ENCODE measurements at regions not wholly inside any gene's neighbourhood (a gene's known extent, or its start where the extent isn't known, plus 50 kb on each side); places are given as distances from the start of the nearest gene placed in this dataset.
"Not testable (repeated sequence)": the region's sequence is repeated elsewhere in the genome, so short reads cannot be mapped to it uniquely, and the experiment has no call there.

GRCh38 chr15:58295637-58296215 is 136.1 kb upstream of the LIPC start:
- DNase-seq (ENCODE audit: low spot score) = no peak

DNA sequence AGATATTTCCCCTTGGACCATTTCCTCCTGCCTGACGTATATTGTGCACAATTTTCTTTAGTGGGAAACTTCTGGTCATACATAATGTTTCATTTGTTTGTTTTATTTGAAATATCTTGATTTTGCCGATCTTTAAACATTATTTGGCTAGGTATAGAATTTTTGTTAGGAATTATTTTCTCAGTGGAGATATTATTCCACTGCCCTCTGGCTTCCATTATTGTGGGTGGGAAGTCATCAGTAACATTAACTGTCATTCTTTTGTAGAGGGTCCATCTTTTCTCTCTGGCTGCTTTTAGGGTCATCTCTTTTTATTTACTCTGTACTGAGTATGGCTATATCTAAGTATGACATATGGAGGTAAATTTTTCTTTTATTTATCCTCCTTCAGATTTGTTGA is 135.5 kb upstream of the LIPC start:
- DNase-seq (ENCODE audit: low spot score) = no peak

GRCh38 chr15:58297639-58298038 is 134.2 kb upstream of the LIPC start:
- DNase-seq (ENCODE audit: low spot score) = no peak

GRCh38 chr15:58298879-58299850 is 132.6 kb upstream of the LIPC start:
- DNase-seq (ENCODE audit: low spot score) = no peak

GRCh38 chr15:58302832-58303231 is 129.0 kb upstream of the LIPC start:
- DNase-seq (ENCODE audit: low spot score) = no peak

DNA sequence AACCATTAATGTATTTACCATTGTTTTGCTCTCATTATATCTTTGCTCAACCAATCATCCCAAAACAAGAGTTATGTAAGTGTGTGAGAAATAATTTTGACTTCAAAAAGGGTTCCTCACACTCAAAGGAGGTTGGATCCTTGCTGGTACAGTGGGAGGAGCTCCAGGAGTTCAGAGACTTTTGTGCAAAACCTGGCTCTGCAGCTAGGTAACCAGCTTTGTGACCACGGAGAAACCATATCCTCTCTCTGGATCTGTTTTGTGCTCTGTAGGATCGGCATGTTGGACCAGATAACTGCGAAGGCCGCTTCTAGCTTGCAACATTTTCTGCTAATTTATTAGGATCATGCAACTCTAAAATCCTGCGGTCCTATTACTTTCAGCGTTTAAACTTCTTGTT is 128.6 kb upstream of the LIPC start:
- DNase-seq (ENCODE audit: low spot score) = no peak

GRCh38 chr15:58306591-58307312 is 125.0 kb upstream of the LIPC start:
- DNase-seq (ENCODE audit: low spot score) = no peak

GRCh38 chr15:58307313-58307961 is 124.4 kb upstream of the LIPC start:
- no peak for DNase-seq (ENCODE audit: low spot score)

- no peak for DNase-seq (ENCODE audit: low spot score)
These were observed 122.9 kb upstream of the LIPC start for GRCh38 chr15:58308742-58309355.

DNA sequence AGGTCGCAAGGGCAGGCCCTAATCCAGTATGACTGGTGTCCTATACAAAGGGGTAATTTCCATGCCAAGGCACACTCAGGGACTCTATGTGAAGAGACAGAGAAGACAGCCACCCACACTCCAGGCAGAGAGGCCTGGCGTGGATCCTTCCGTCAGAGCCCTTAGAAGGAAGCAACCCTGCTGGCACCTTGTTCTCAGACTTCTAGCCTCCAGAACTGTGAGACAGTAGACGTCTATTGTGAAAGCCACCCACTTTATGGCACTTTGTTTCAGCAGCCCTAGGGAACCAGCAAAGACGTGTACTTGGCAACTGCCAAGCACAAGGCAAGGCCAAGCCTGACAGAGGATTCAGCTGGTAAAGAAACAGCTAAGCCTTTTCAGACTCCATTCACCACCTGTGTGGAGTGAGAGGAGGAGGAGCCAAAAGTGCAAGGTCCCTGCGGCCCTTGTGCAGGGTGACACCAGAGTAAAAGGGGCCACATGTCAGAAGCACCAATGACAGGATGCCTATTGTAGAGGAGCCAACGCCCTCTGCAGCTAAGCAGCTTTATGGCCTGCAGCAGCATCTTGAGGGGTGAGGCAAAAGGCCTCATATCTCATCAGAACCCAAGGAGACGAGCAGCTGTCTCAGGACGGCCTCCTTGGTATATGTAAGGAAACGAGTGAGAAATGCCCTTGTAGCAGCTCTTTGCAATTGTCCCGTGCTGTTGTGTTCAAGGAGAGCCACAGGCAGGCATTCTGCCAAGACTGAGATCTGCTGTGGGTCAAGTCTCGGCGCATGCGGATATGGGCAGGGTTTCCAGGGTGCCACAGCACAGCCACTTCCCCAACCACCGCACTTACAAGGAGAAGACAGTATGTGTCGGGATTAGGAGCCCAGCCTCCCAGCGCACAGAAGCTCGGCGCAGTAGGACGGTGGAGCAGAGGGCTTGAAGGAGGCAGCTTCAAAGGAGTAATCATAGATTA is 121.5 kb upstream of the LIPC start:
- DNase-seq (ENCODE audit: low spot score) = no peak

DNA sequence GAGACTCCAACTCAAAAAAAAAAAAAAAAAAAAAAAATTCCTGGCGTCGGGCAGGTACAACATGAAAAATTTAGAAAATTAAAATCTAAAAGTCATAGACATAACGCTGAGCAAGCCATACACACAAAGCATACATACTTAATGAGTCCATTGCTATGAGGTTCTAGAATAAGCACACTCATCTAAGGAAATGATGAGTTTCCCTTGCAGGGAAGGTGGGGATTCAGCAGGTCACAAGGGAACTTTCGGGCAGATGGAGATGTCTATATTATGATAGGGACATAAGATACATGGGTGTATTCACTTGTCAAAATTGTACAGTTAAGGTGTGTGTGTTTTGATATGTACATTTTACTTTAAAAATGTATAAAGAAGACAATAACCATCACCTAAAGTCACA is 120.2 kb upstream of the LIPC start:
- no peak for DNase-seq (ENCODE audit: low spot score)

DNA sequence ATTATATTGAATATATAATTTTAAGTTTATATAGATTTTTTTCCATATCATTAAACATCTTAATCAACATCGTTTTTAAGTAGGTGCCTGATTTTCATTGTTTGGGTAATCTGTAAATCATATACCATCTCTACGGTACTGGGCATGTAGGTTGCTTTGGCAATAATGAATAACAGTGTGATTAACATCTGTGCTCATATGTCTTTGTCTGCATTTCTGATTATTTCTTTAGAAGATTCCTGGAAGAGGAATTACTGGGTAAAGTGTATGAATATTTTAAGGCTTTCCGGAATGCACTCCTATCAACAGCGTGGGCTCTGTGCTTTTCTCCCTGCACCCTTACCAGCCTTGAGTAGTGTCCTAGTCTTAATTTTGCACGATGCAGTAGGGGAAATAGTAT is 119.8 kb upstream of the LIPC start:
- no peak for DNase-seq (ENCODE audit: low spot score)

- no peak for DNase-seq (ENCODE audit: low spot score)
These were observed 118.5 kb upstream of the LIPC start for GRCh38 chr15:58313304-58313703.

GRCh38 chr15:58313810-58314592 is 117.8 kb upstream of the LIPC start:
- no peak for DNase-seq (ENCODE audit: low spot score)

GRCh38 chr15:58314593-58315216 is 117.1 kb upstream of the LIPC start:
- no peak for DNase-seq (ENCODE audit: low spot score)

- DNase-seq (ENCODE audit: low spot score) = no peak
These were observed 113.3 kb upstream of the LIPC start for GRCh38 chr15:58318517-58318916.

GRCh38 chr15:58321034-58321433 is 110.8 kb upstream of the LIPC start:
- DNase-seq (ENCODE audit: low spot score) = no peak

GRCh38 chr15:58322253-58322652 is 109.5 kb upstream of the LIPC start:
- DNase-seq (ENCODE audit: low spot score) = no peak

- not testable (repeated sequence) for DNase-seq (ENCODE audit: low spot score)
These were observed 108.5 kb upstream of the LIPC start for GRCh38 chr15:58323321-58323720.
